HG03108 (cell line): ENCODE measurements at regions not wholly inside any gene's neighbourhood (a gene's known extent, or its start where the extent isn't known, plus 50 kb on each side); places are given as distances from the start of the nearest gene placed in this dataset.
"Not testable (repeated sequence)": the region's sequence is repeated elsewhere in the genome, so short reads cannot be mapped to it uniquely, and the experiment has no call there.

Source experiments
- ATAC-seq: cut with Tn5 transposase; IDR thresholded peaks from one replicate; pipeline ENCODE4 v1.9.1; 2021; ENCODE audit warnings: moderate library complexity; ENCODE audit not compliant: unreplicated experiment

GRCh38 chr5:67954351-67954750 lies 261.2 kb upstream of the PIK3R1 start:
- ATAC-seq: no peak

- ATAC-seq: no peak
These were observed 273.1 kb upstream of the PIK3R1 start for GRCh38 chr5:67942421-67942820.

GRCh38 chr5:67941614-67942401 lies 273.7 kb upstream of the PIK3R1 start:
- no peak for ATAC-seq

GRCh38 chr5:67935908-67936566 lies 279.5 kb upstream of the PIK3R1 start:
- no peak for ATAC-seq

- ATAC-seq: no peak
These were observed 280.6 kb upstream of the PIK3R1 start for GRCh38 chr5:67934976-67935375.

- no peak for ATAC-seq
These were observed 290.0 kb upstream of the PIK3R1 start for GRCh38 chr5:67925511-67925910.

- no peak for ATAC-seq
These were observed 294.5 kb upstream of the PIK3R1 start for GRCh38 chr5:67921004-67921601.

- ATAC-seq: not testable (repeated sequence)
These were observed 296.0 kb upstream of the PIK3R1 start for GRCh38 chr5:67919532-67919931.

- ATAC-seq: no peak
These were observed 298.0 kb upstream of the PIK3R1 start for GRCh38 chr5:67917561-67917960.

GRCh38 chr5:67910546-67910945 lies 305.0 kb upstream of the PIK3R1 start:
- ATAC-seq: no peak

GRCh38 chr5:67908126-67908765 lies 307.3 kb upstream of the PIK3R1 start:
- no peak for ATAC-seq

GRCh38 chr5:67904366-67904765 lies 311.2 kb upstream of the PIK3R1 start:
- ATAC-seq: no peak

GRCh38 chr5:67903656-67904055 lies 311.9 kb upstream of the PIK3R1 start:
- no peak for ATAC-seq

- ATAC-seq: no peak
These were observed 312.4 kb upstream of the PIK3R1 start for GRCh38 chr5:67903121-67903520.

- ATAC-seq: no peak
These were observed 313.1 kb upstream of the PIK3R1 start for GRCh38 chr5:67902497-67902830.

GRCh38 chr5:67901814-67902496 lies 313.6 kb upstream of the PIK3R1 start:
- no peak for ATAC-seq

GRCh38 chr5:67900514-67900913 lies 315.0 kb upstream of the PIK3R1 start:
- no peak for ATAC-seq

GRCh38 chr5:67897980-67898379 lies 317.6 kb upstream of the PIK3R1 start:
- no peak for ATAC-seq

- no peak for ATAC-seq
These were observed 318.1 kb upstream of the PIK3R1 start for GRCh38 chr5:67897431-67897830.

GRCh38 chr5:67896930-67897313 lies 318.6 kb upstream of the PIK3R1 start:
- no peak for ATAC-seq

- no peak for ATAC-seq
These were observed 319.1 kb upstream of the PIK3R1 start for GRCh38 chr5:67896311-67896929.
